Left ventricle myocardium inferior (tissue), 1 donor: ENCODE measurements at regions not wholly inside any gene's neighbourhood (a gene's known extent, or its start where the extent isn't known, plus 50 kb on each side); places are given as distances from the start of the nearest gene placed in this dataset.
"Not testable (repeated sequence)": the region's sequence is repeated elsewhere in the genome, so short reads cannot be mapped to it uniquely, and the experiment has no call there.

Experiments used
- DNase-seq: peaks from one replicate; pipeline ENCODE4 v3.0.0-alpha.2; 2020
- H3K27ac ChIP-seq: fragments of 200-600 bp; replicated peaks from 2 replicates; pipeline ENCODE4 v1.8.0; 2021
- H3K27me3 ChIP-seq: fragments of 200-600 bp; 2 replicates; pipeline ENCODE4 v1.8.0; 2021; ENCODE audit warnings: low read depth
- H3K36me3 ChIP-seq: fragments of 200-600 bp; 2 replicates; pipeline ENCODE4 v1.8.0; 2021
- H3K4me1 ChIP-seq: fragments of 200-600 bp; 2 replicates; pipeline ENCODE4 v1.8.0; 2021
- H3K4me3 ChIP-seq: fragments of 200-600 bp; 2 replicates; pipeline ENCODE4 v1.8.0; 2021; ENCODE audit warnings: mild to moderate bottlenecking, moderate library complexity
- H3K9me3 ChIP-seq: fragments of 200-600 bp; replicated peaks from 2 replicates; pipeline ENCODE4 v1.8.0; 2021
- intact Hi-C: fragments of 100-400 bp; cut with micrococcal nuclease; formaldehyde crosslinking; loops from one replicate; pipeline ENCODE4 v1.11.0; 2022
- TF ChIP-seq, protein P1 (sequence below): fragments of 200-600 bp; IDR thresholded peaks from 2 replicates; pipeline ENCODE4 v1.8.0; 2021; ENCODE audit warnings: antibody characterized with exemption, mild to moderate bottlenecking, borderline replicate concordance
- donor health status: DM: no; HTN: yes; CAD: no; lungs with severe emphysema.

DNA sequence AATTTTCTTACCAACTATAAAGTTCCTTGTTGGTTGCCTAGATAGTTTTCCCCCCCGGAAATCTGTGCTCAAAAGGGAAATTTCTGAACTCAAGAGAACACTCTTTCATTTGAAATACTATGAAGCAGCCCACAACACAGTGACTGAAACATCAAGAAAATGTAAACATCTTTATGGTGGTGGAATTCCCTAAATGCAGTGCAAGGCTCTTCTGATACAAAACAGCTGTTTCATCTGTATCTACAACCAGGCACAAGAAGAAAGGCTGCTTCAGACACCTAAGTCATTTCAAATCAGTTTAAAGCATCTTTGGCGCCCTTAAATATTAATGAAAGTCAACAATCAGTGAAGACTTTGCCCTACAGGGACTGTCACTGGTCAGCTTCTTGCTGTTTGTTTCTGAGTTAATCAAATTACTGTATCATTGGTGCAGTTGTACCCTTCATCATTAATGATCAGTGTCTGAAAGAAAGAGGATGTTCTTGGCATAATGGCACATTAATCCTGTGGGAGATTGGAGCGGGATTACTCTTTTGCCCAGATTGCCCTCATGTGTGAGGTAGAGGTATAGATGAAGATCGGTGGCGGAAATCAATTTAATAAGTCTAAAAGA is 947.0 kb downstream of the NR2F1-AS1 start:
- no peaks in the 10 kb centered on the region for H3K4me1 ChIP-seq
- no peak for DNase-seq
- no peak overlapping the region for H3K27ac ChIP-seq
- no peak overlapping the region for H3K4me3 ChIP-seq
- no peaks in the 10 kb centered on the region for H3K27me3 ChIP-seq
- TF ChIP-seq, protein P1, sequence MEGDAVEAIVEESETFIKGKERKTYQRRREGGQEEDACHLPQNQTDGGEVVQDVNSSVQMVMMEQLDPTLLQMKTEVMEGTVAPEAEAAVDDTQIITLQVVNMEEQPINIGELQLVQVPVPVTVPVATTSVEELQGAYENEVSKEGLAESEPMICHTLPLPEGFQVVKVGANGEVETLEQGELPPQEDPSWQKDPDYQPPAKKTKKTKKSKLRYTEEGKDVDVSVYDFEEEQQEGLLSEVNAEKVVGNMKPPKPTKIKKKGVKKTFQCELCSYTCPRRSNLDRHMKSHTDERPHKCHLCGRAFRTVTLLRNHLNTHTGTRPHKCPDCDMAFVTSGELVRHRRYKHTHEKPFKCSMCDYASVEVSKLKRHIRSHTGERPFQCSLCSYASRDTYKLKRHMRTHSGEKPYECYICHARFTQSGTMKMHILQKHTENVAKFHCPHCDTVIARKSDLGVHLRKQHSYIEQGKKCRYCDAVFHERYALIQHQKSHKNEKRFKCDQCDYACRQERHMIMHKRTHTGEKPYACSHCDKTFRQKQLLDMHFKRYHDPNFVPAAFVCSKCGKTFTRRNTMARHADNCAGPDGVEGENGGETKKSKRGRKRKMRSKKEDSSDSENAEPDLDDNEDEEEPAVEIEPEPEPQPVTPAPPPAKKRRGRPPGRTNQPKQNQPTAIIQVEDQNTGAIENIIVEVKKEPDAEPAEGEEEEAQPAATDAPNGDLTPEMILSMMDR: no peak
- intact Hi-C loops: no loop called here
- H3K36me3 ChIP-seq: no peaks in the 10 kb centered on the region
- H3K9me3 ChIP-seq: peaks cover 7% of the 10 kb centered on the region

DNA sequence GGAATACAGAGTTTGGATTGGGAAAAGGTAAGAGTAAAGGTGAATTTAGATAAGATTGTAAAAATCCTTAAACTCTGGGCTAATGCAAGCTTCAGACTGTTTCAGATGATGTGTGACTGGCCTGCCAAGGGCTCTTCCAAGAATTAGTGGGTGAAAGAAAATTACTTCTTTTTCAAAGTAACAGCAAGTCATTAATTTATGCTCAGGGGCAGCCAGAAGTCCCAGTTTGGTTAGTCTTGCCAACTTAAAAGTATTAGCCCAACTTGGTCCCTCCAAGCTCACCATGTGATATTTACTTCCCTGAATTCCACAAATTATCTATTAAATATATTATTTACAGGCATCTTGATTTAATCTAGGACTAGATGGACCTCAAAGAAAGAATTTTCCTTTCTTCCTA is 947.8 kb downstream of the NR2F1-AS1 start:
- TF ChIP-seq, protein P1: no peak
- no peak for DNase-seq
- Histone ChIP-seq H3K27ac (no peak overlapping the region), H3K4me3 (no peak overlapping the region), H3K4me1 (no peaks in the 10 kb centered on the region), H3K36me3 (no peaks in the 10 kb centered on the region), H3K9me3 (peaks cover 9% of the 10 kb centered on the region), H3K27me3 (no peaks in the 10 kb centered on the region)
- intact Hi-C loops: no loop called here

DNA sequence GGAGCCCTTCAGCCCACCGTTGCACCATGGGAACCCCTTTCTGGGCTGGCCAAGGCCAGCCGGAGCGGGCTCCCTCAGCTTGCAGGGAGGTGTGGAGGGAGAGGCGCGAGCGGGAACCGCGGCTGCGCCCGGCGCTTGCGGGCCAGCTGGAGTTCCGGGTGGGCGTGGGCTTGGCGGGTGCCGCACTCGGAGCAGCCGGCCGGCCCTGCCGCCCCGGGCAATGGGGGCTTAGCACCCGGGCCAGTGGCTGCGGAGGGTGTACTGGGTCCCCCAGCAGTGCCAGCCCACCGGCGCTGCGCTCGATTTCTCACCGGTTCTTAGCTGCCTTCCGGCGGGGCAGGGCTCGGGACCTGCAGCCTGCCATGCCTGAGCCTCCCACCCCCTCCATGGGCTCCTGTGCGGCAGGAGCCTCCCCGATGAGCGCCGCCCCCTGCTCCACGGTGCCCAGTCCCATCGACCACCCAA is 949.8 kb downstream of the NR2F1-AS1 start:
- intact Hi-C loops, H3K36me3 ChIP-seq, H3K4me3 ChIP-seq, H3K27me3 ChIP-seq, H3K4me1 ChIP-seq, H3K27ac ChIP-seq, DNase-seq, H3K9me3 ChIP-seq: not testable (repeated sequence)

DNA sequence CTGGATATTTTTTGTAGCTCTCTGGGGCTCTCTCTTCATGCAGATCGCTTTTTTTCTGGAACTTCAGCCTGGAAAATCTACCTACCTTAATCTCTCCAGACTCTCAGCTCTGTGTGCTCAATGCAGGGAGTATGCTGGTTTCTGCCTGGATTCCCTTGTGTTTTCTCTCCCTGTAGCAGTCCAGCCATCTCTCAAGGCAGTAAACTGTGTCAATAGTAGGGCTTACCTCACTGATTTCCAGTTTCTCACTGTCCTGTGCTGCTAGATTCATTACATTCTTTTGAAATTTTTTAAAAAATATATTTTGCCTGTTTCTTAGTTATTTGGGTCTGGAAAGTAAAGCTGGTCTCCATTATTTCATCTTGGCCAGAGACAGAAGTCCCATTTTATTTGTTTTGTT is 951.4 kb downstream of the NR2F1-AS1 start:
- Histone ChIP-seq H3K9me3 (peaks cover 9% of the 10 kb centered on the region), H3K36me3 (no peaks in the 10 kb centered on the region), H3K27me3 (no peaks in the 10 kb centered on the region), H3K4me3 (no peak overlapping the region), H3K4me1 (no peaks in the 10 kb centered on the region), H3K27ac (no peak overlapping the region)
- DNase-seq: no peak
- intact Hi-C loops: no loop called here
- TF ChIP-seq, protein P1: no peak

DNA sequence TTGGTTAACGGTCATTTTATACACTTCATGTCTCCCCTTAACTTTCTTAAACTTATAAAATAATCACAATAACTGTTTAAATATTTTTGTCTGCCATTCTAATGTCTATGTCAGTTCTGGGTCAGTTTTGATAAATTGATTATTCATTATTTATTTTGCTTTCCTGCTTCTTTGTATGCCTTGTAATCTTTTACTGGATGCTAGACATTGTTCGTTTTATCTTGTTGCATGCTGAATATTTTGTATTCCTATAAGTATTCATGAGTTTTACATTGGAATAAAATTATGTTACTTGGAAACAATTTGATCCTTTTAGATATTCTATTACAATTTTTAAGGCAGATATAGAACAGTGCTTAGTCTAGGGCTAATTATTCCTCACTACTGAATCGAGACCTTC is 952.0 kb downstream of the NR2F1-AS1 start:
- H3K4me3 ChIP-seq: no peak overlapping the region
- DNase-seq: no peak
- H3K27ac ChIP-seq: no peak overlapping the region
- intact Hi-C loops: no loop called here
- TF ChIP-seq, protein P1: no peak
- no peaks in the 10 kb centered on the region for H3K4me1 ChIP-seq
- peaks cover 9% of the 10 kb centered on the region for H3K9me3 ChIP-seq
- H3K27me3 ChIP-seq: no peaks in the 10 kb centered on the region
- H3K36me3 ChIP-seq: no peaks in the 10 kb centered on the region

DNA sequence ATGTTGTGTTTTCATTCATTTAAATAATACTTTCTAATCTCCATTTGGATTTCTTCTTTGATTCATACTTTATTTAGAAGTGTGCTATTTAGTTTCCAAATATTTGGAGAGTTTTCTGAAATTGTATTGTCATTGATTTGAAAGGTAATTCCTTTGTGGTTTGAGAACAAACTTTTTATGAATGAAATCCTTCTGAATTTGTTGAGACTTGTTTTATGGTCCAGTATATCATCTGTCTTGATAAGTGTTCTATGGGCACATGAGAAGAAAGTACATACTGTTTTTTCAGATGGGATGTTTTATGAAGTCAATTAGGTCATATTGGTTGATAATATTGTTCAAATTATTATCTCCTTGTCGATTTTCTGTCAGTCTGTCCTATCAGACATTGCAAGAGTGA is 953.8 kb downstream of the NR2F1-AS1 start:
- peaks cover 9% of the 10 kb centered on the region for H3K9me3 ChIP-seq
- H3K4me3 ChIP-seq: no peak overlapping the region
- H3K4me1 ChIP-seq: no peaks in the 10 kb centered on the region
- no peaks in the 10 kb centered on the region for H3K36me3 ChIP-seq
- intact Hi-C loops: no loop called here
- H3K27ac ChIP-seq: no peak overlapping the region
- no peaks in the 10 kb centered on the region for H3K27me3 ChIP-seq
- DNase-seq: no peak
- TF ChIP-seq, protein P1: no peak
